Upper lobe of left lung (tissue), 6 donors: ENCODE measurements at regions not wholly inside any gene's neighbourhood (a gene's known extent, or its start where the extent isn't known, plus 50 kb on each side); places are given as distances from the start of the nearest gene placed in this dataset.
A peak's percentile ranks its signal among the peaks of the same experiment; 100 is the strongest.

ENCODE experiments used
- ATAC-seq, 2 donors: fragments of 200-7000 bp; cut with Tn5 transposase; one replicate each; pipeline ENCODE4 v1.9.1; 2022; ENCODE audit warnings: mild to moderate bottlenecking in 2 of 2, moderate library complexity in 2 of 2; ENCODE audit not compliant: low FRiP score in 2 of 2
- DNase-seq, 2 donors: peaks; one replicate each; pipeline ENCODE4 v3.0.0-alpha.2; 2019 to 2020
- H3K27ac ChIP-seq, 4 donors: fragments of 200-600 bp; sonication (generic); one replicate each; pipeline ENCODE4 v1.5.1; 2016 to 2019
- H3K27me3 ChIP-seq, 4 donors: fragments of 200-600 bp; sonication (generic); one replicate each; pipeline ENCODE4 v1.5.1; 2017 to 2019
- H3K36me3 ChIP-seq, 4 donors: fragments of 200-600 bp; sonication (generic); one replicate each; pipeline ENCODE4 v1.5.1; 2016 to 2019
- H3K4me1 ChIP-seq, 4 donors: fragments of 200-600 bp; sonication (generic); one replicate each; pipeline ENCODE4 v1.5.1; 2018 to 2019
- H3K4me3 ChIP-seq, 4 donors: fragments of 200-600 bp; sonication (generic); one replicate each; pipeline ENCODE4 v1.5.1; 2017 to 2019; ENCODE audit warnings: mild to moderate bottlenecking in 2 of 4, moderate library complexity in 1 of 4
- H3K9me3 ChIP-seq, 4 donors: fragments of 200-600 bp; sonication (generic); one replicate each; pipeline ENCODE4 v1.5.1; 2018 to 2019
- EP300 ChIP-seq, 4 donors: sonication (generic); formaldehyde crosslinking; IDR thresholded peaks; one replicate each; pipeline ENCODE4 v1.5.1; 2017; ENCODE audit warnings: antibody characterized with exemption in 4 of 4, control low read depth in 2 of 4
- POLR2A ChIP-seq, 4 donors: fragments of 450-650 bp; IDR thresholded peaks; one replicate each; pipeline ENCODE4 v1.5.1; 2016 to 2017; ENCODE audit warnings: antibody characterized with exemption in 4 of 4, mild to moderate bottlenecking in 2 of 4
- POLR2AphosphoS5 ChIP-seq, 2 donors: sonication (generic); formaldehyde crosslinking; IDR thresholded peaks; one replicate each; pipeline ENCODE4 v1.5.1; 2017; ENCODE audit warnings: antibody characterized with exemption in 2 of 2
- WGBS, 2 donors: methylation state at CpG; one replicate each; pipeline ENCODE4 v1.1.5; 2017 to 2018; 5-methylcytosine and 5-hydroxymethylcytosine counted together
- TF ChIP-seq, protein P1 (sequence below), 6 experiments: fragments of 450-650 bp in 4 of 6; fragments of 200-600 bp in 2 of 6; sonication (generic) in 2 of 6; IDR thresholded peaks; one replicate each; pipeline ENCODE4 v1.5.1; 2016 to 2019; ENCODE audit warnings: antibody characterized with exemption in 6 of 6
- donor health status: DM: no; HTN: no; CAD: no; lungs with moderate emphysema.
- donor health status: DM: no; HTN: yes; CAD: no; lungs with severe emphysema.

DNA sequence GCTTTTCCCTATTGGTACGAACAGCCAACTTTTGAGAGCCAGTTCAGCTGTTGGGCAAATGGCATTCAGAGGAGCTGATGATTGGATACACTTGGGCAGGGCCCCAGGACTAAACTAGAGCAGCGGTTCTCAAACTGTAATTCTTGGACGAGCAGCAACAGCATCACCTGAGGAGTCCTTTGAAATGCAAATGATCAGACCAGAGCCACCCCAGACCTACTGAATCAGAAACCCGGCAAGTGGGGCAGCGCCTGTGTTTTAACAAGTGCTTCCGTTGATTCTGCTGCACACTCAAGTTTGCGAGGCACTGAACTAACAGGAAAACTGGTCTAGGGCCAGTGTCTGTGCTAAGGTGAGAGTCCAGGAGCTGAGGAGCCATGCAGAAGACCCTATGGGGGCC is 239.7 kb downstream of the UACA start:
- 83 to 95% methylated on average over 3 to 7 of the region's 7 CpGs for WGBS, 2 donors
- Histone ChIP-seq H3K4me3 (no peak overlapping the region), H3K9me3 (no peaks in the 10 kb centered on the region), H3K36me3 (no peaks in the 10 kb centered on the region), H3K27ac (no peak overlapping the region), H3K4me1 (peaks cover 3 to 12% (median 10%) of the 10 kb centered on the region in 4 donors), H3K27me3 (peaks cover 0 to 3% (median 0%) of the 10 kb centered on the region in 4 donors)
- TF ChIP-seq, protein P1, sequence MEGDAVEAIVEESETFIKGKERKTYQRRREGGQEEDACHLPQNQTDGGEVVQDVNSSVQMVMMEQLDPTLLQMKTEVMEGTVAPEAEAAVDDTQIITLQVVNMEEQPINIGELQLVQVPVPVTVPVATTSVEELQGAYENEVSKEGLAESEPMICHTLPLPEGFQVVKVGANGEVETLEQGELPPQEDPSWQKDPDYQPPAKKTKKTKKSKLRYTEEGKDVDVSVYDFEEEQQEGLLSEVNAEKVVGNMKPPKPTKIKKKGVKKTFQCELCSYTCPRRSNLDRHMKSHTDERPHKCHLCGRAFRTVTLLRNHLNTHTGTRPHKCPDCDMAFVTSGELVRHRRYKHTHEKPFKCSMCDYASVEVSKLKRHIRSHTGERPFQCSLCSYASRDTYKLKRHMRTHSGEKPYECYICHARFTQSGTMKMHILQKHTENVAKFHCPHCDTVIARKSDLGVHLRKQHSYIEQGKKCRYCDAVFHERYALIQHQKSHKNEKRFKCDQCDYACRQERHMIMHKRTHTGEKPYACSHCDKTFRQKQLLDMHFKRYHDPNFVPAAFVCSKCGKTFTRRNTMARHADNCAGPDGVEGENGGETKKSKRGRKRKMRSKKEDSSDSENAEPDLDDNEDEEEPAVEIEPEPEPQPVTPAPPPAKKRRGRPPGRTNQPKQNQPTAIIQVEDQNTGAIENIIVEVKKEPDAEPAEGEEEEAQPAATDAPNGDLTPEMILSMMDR (IDR thresholded peaks at IDR 0.05) = no peak
- no peak for TF ChIP-seq POLR2A (IDR thresholded peaks at IDR 0.05)
- TF ChIP-seq POLR2AphosphoS5 (IDR thresholded peaks at IDR 0.05) = no peak
- TF ChIP-seq EP300 (IDR thresholded peaks at IDR 0.05) = no peak
- no peak for ATAC-seq
- no peak for DNase-seq

DNA sequence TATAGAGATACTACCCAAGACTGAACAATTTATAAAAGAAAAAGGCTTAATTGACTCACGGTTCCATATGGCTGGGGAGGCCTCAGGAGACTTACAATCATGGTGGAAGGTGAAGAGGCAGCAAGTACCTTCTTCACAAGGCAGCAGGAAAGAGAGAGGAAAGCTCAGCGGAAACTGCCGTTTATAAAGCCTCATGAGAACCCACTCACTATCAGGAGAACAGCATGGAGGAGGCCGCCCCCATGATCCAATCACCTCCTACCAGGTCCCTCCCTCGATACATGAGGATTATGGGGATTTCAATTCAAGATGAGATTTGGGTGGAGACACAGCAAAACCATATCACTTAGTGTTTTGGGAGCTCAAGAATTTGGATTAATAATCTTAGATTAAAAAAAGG is 240.2 kb downstream of the UACA start:
- 88 to 91% methylated on average over 5 of the region's 5 CpGs for WGBS, 2 donors
- Histone ChIP-seq H3K36me3 (no peaks in the 10 kb centered on the region), H3K27me3 (peaks cover 0 to 3% (median 0%) of the 10 kb centered on the region in 4 donors), H3K27ac (no peak overlapping the region), H3K4me3 (no peak overlapping the region), H3K9me3 (no peaks in the 10 kb centered on the region), H3K4me1 (peaks cover 3 to 8% (median 6%) of the 10 kb centered on the region in 4 donors)
- ATAC-seq = no peak
- DNase-seq = no peak
- TF ChIP-seq POLR2A (IDR thresholded peaks at IDR 0.05) (no peak), POLR2AphosphoS5 (IDR thresholded peaks at IDR 0.05) (no peak), EP300 (IDR thresholded peaks at IDR 0.05) (no peak)
- TF ChIP-seq, protein P1 (IDR thresholded peaks at IDR 0.05) = no peak

DNA sequence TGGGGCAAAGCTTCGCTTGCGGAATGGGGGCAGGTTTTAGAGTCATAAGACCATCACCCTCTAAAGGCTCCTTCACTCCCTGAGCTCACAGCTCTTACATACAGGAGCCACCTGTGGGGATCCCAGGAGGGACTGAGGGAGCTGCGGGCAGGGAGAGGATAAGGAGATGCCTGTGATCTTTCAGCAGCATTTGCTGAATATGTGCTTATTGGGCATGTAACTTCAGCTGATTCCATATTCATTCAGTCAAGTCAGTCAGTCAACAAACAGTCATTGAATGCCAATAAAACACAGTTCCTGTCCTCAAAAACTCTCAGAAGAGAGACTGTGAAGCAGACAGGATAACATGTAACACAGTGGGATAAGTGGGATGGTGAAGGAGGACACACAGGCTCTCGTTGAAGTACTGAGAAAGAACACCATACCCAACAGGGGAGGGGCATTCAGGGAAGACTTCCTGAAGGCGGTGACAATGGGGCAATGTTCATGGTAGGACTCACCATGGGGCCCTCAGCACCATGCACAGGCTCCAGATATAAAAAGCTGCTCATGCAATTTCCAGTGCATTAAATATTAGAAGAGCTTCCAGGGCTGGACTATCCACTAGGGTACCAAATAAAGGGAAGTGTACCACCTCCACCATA is 240.9 kb downstream of the UACA start:
- no peak for DNase-seq
- peaks cover 0 to 3% (median under 1%) of the 10 kb centered on the region in 4 donors for H3K4me1 ChIP-seq
- no peak for ATAC-seq
- no peaks in the 10 kb centered on the region for H3K9me3 ChIP-seq
- no peak overlapping the region for H3K27ac ChIP-seq
- H3K4me3 ChIP-seq = no peak overlapping the region
- no peaks in the 10 kb centered on the region for H3K36me3 ChIP-seq
- peaks cover 0 to 3% (median 0%) of the 10 kb centered on the region in 4 donors for H3K27me3 ChIP-seq
- TF ChIP-seq EP300 (IDR thresholded peaks at IDR 0.05) (no peak), POLR2AphosphoS5 (IDR thresholded peaks at IDR 0.05) (no peak), POLR2A (IDR thresholded peaks at IDR 0.05) (no peak)
- TF ChIP-seq, protein P1 (IDR thresholded peaks at IDR 0.05) = no peak
- 94 to 96% methylated on average over 5 of the region's 5 CpGs for WGBS, 2 donors

DNA sequence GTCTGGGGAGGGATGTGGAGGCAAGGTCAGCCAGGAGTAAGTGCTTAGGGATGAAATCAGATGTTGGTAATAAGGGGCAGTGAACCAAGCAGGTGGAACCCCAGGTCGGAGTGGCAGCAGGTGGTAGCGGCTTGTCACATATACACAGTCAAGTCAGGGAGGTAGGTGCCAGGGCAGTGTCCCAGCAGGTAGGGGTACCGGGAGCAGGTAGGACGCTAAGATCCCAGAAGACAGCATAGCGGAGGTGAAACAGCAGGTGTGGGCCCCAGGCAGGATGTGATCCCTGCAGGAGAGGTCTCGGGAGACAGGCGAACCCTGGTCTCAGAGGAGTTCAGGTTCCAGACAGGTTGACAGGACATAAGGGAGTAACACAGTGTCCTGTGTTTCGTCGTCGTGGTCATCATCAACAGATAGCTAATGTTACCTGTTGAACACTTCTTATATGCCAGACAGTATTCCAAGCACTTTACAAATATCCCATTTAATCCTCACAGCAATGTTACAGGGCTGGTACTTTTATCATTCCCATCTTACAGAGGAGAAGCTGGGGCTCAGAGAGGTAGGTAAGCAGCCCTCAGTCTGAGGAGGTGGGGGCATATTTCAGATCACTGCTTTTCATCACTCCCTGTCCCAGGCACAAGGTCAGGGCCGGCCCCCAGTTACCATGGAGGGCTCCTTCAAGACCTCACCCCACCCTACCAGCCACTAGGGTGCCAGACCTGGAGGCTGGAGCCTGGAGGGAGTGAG is 241.6 kb downstream of the UACA start:
- TF ChIP-seq, protein P1 (IDR thresholded peaks at IDR 0.05) = no peak
- TF ChIP-seq EP300 (IDR thresholded peaks at IDR 0.05) (no peak), POLR2AphosphoS5 (IDR thresholded peaks at IDR 0.05) (no peak), POLR2A (IDR thresholded peaks at IDR 0.05) (no peak)

More for the DNA sequence above, 241.6 kb downstream of the UACA start:
- ATAC-seq = no peak
- peak in 1 of 2 donors; percentile 10 for DNase-seq
- Histone ChIP-seq H3K27ac (no peak overlapping the region), H3K9me3 (no peaks in the 10 kb centered on the region), H3K27me3 (peaks cover 0 to 3% (median 0%) of the 10 kb centered on the region in 4 donors), H3K4me1 (peaks cover 0 to 2% (median 0%) of the 10 kb centered on the region in 4 donors), H3K36me3 (no peaks in the 10 kb centered on the region), H3K4me3 (no peak overlapping the region)
- WGBS, 2 donors = 92 to 96% methylated on average over 10 to 11 of the region's 11 CpGs
